Breast epithelium (tissue), 4 donors: ENCODE measurements at regions not wholly inside any gene's neighbourhood (a gene's known extent, or its start where the extent isn't known, plus 50 kb on each side); places are given as distances from the start of the nearest gene placed in this dataset.
"Not testable (repeated sequence)": the region's sequence is repeated elsewhere in the genome, so short reads cannot be mapped to it uniquely, and the experiment has no call there.

ENCODE experiments used
- DNase-seq, 2 donors: peaks; one replicate each; pipeline ENCODE4 v3.0.0-alpha.2; 2019; ENCODE audit warnings: low spot score in 2 of 2
- H3K27ac ChIP-seq, 2 donors: fragments of 200-600 bp; sonication (generic) in 1 of 2; one replicate each; pipeline ENCODE4 v1.5.1; 2016 to 2019; ENCODE audit warnings: mild to moderate bottlenecking in 1 of 2
- H3K27me3 ChIP-seq, 2 donors: fragments of 200-600 bp; sonication (generic) in 1 of 2; one replicate each; pipeline versions ENCODE4 v1.5.1 to v1.6.0; 2017 to 2019; ENCODE audit warnings: control low read depth in 1 of 2, mild to moderate bottlenecking in 1 of 2
- H3K36me3 ChIP-seq: fragments of 200-600 bp; one replicate; pipeline ENCODE4 v1.5.1; 2019
- H3K4me1 ChIP-seq, 2 donors: fragments of 200-600 bp; sonication (generic); one replicate each; pipeline ENCODE4 v1.5.1; 2016 to 2019; ENCODE audit warnings: control low read depth in 1 of 2
- H3K4me3 ChIP-seq, 3 donors: fragments of 200-600 bp; sonication (generic); 1 replicate in 2 of 3; 2 replicates in 1 of 3; pipeline ENCODE4 v1.5.1; 2016 to 2019; ENCODE audit warnings: mild to moderate bottlenecking in 3 of 3, moderate library complexity in 2 of 3
- H3K9me3 ChIP-seq, 2 donors: fragments of 200-600 bp; sonication (generic) in 1 of 2; one replicate each; pipeline ENCODE4 v1.5.1; 2016 to 2019; ENCODE audit warnings: control low read depth in 1 of 2
- POLR2A ChIP-seq: fragments of 450-650 bp; IDR thresholded peaks from one replicate; pipeline ENCODE4 v1.6.1; 2016; ENCODE audit warnings: antibody characterized with exemption, mild to moderate bottlenecking, moderate library complexity
- POLR2AphosphoS5 ChIP-seq, 3 donors: sonication (generic); formaldehyde crosslinking; IDR thresholded peaks; one replicate each; pipeline ENCODE4 v1.6.1; 2017; ENCODE audit warnings: antibody characterized with exemption in 3 of 3
- intact Hi-C: fragments of 100-400 bp; cut with DNase I; formaldehyde crosslinking; loops from one replicate; pipeline ENCODE4 v1.15.1; 2023; ENCODE audit warnings: low total_unique reads
- TF ChIP-seq, protein P1 (sequence below), 3 donors: fragments of 450-650 bp; IDR thresholded peaks; one replicate each; pipeline ENCODE4 v1.5.1; 2016 to 2017; ENCODE audit warnings: antibody characterized with exemption in 3 of 3, mild to moderate bottlenecking in 3 of 3, moderate library complexity in 3 of 3

DNA sequence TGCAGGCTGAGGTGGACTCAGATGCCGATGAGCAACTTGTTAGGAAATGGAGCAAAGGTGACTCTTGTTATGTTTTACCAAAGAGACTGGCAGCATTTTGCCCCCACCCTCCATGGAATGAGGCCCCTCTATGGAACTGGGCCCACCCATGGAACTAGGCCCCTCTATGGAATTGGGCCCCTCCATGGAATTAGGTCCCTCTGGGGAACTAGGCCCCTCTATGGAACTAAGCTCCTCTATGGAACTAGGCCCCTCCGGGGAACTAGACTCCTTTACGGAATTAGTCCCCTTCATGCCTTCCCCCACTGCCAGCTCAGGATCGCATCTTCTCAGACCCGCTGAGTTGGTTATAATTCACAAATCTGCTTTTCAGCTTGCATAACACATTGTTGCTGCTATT, 144.9 kb downstream of the THBS2 start:
- intact Hi-C loops: no loop called here
- H3K36me3 ChIP-seq: no peaks in the 10 kb centered on the region
- H3K27ac ChIP-seq: no peak overlapping the region
- TF ChIP-seq POLR2A: no peak
- H3K4me1 ChIP-seq: no peaks in the 10 kb centered on the region
- H3K27me3 ChIP-seq: no peaks in the 10 kb centered on the region
- H3K4me3 ChIP-seq: no peak overlapping the region
- DNase-seq: no peak
- H3K9me3 ChIP-seq: no peaks in the 10 kb centered on the region

GRCh38 chr6:169106176-169106575, 147.5 kb downstream of the THBS2 start:
- H3K9me3 ChIP-seq: peaks cover 0 to 11% of the 10 kb centered on the region in 2 donors
- H3K4me3 ChIP-seq: no peak overlapping the region
- no peaks in the 10 kb centered on the region for H3K4me1 ChIP-seq
- no peak overlapping the region for H3K27ac ChIP-seq
- no peaks in the 10 kb centered on the region for H3K36me3 ChIP-seq
- TF ChIP-seq, protein P1, sequence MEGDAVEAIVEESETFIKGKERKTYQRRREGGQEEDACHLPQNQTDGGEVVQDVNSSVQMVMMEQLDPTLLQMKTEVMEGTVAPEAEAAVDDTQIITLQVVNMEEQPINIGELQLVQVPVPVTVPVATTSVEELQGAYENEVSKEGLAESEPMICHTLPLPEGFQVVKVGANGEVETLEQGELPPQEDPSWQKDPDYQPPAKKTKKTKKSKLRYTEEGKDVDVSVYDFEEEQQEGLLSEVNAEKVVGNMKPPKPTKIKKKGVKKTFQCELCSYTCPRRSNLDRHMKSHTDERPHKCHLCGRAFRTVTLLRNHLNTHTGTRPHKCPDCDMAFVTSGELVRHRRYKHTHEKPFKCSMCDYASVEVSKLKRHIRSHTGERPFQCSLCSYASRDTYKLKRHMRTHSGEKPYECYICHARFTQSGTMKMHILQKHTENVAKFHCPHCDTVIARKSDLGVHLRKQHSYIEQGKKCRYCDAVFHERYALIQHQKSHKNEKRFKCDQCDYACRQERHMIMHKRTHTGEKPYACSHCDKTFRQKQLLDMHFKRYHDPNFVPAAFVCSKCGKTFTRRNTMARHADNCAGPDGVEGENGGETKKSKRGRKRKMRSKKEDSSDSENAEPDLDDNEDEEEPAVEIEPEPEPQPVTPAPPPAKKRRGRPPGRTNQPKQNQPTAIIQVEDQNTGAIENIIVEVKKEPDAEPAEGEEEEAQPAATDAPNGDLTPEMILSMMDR (IDR thresholded peaks at IDR 0.05): no peak
- intact Hi-C loops: no loop called here
- DNase-seq: no peak
- no peaks in the 10 kb centered on the region for H3K27me3 ChIP-seq

DNA sequence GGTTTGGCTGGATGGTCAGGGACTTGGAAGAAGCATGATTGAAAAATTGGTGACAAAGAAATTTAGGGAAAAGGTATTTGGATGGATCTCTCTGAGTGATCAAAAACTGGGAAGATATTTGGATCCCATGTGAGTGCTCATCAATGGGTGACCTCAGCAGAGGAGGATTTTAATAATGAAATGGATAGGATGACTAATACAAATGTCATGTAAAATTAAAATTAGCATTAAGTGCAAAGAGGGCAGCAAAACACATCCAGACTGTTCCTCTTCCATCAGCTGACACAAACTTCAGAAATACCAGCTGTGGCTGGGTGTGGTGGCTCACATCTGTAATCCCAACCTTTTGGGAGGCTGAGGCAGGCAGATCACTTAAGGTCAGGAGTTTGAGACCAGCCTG, 151.7 kb downstream of the THBS2 start:
- H3K27me3 ChIP-seq: no peaks in the 10 kb centered on the region
- DNase-seq: no peak
- no peak overlapping the region for H3K4me3 ChIP-seq
- H3K27ac ChIP-seq: no peak overlapping the region
- H3K9me3 ChIP-seq: peaks cover 0 to 11% of the 10 kb centered on the region in 2 donors
- TF ChIP-seq POLR2AphosphoS5 (IDR thresholded peaks at IDR 0.05) (no peak), POLR2A (no peak)
- TF ChIP-seq, protein P1 (IDR thresholded peaks at IDR 0.05): no peak
- no peaks in the 10 kb centered on the region for H3K4me1 ChIP-seq
- no peaks in the 10 kb centered on the region for H3K36me3 ChIP-seq
- intact Hi-C loops: no loop called here

DNA sequence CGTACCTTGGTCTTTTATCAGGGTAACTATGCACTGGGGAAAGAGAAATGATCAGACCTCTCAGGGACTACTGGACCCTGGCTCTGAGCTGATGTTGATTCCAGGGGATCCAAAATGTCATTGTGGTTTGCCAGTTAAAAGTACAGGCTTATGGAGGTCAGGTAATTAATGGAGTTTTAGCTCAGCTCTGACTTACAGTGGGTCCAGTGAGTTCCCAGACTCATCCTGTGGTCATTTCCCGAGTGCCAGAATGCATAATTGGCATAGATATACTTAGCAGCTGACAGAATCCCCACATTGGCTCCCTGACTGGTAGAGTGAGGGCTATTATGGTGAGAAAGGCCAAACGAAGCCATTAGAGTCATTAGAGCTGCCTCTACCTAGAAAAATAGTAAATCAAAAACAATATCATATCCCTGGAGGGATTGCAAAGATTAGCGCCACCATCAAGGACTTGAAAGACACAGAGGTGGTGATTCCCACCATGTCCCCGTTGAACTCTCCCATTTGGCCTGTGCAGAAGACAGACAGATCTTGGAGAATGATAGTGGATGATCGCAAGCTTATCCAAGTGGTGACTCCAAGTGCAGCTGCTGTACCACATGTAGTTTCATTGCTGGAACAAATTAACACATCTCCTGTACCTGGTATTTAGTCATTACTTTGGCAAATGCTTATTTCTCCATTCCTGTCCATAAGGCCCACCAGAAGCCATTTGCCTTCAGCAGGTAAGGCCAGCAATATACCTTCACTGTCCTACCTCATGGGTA, 152.4 kb downstream of the THBS2 start:
- Histone ChIP-seq H3K4me3 (no peak overlapping the region), H3K27ac (no peak overlapping the region), H3K9me3 (peaks cover 0 to 11% of the 10 kb centered on the region in 2 donors), H3K36me3 (no peaks in the 10 kb centered on the region), H3K4me1 (no peaks in the 10 kb centered on the region), H3K27me3 (no peaks in the 10 kb centered on the region)
- intact Hi-C loops: no loop called here
- TF ChIP-seq POLR2A: no peak
- no peak for DNase-seq

GRCh38 chr6:169099411-169100202, 154.0 kb downstream of the THBS2 start:
- Histone ChIP-seq H3K9me3 (peaks cover 0 to 11% of the 10 kb centered on the region in 2 donors), H3K36me3 (no peaks in the 10 kb centered on the region), H3K27me3 (no peaks in the 10 kb centered on the region), H3K27ac (no peak overlapping the region), H3K4me1 (no peaks in the 10 kb centered on the region), H3K4me3 (no peak overlapping the region)
- TF ChIP-seq POLR2AphosphoS5 (IDR thresholded peaks at IDR 0.05): no peak
- TF ChIP-seq, protein P1 (IDR thresholded peaks at IDR 0.05): no peak
- no peak for TF ChIP-seq POLR2A
- DNase-seq: no peak
- intact Hi-C loops: no loop called here

GRCh38 chr6:169098651-169099050, 155.0 kb downstream of the THBS2 start:
- H3K27ac ChIP-seq, DNase-seq: not testable (repeated sequence)

More at GRCh38 chr6:169098651-169099050, 155.0 kb downstream of the THBS2 start:
- H3K27me3 ChIP-seq, intact Hi-C loops, H3K4me3 ChIP-seq, H3K36me3 ChIP-seq, H3K4me1 ChIP-seq: not testable (repeated sequence)
- H3K9me3 ChIP-seq: peaks cover 0 to 11% of the 10 kb centered on the region in 2 donors
